MM.1S (cell line): ENCODE measurements at regions not wholly inside any gene's neighbourhood (a gene's known extent, or its start where the extent isn't known, plus 50 kb on each side); places are given as distances from the start of the nearest gene placed in this dataset.

ENCODE experiments used
- DNase-seq: peaks from one replicate; pipeline ENCODE4 v3.0.0-alpha.2; 2015
- H2AFZ ChIP-seq: fragments of 300-600 bp; sonication (generic); 2 replicates; pipeline ENCODE4 v1.6.0; 2016; ENCODE audit warnings: antibody characterized with exemption, low read length
- H3F3A ChIP-seq: fragments of 300-600 bp; sonication (generic); 2 replicates; pipeline ENCODE4 v1.6.1; 2016; ENCODE audit warnings: mild to moderate bottlenecking, antibody characterized with exemption, low read length, moderate library complexity, mixed read lengths; ENCODE audit not compliant: insufficient read depth
- H3K27ac ChIP-seq: fragments of 300-600 bp; sonication (generic); 2 replicates; pipeline ENCODE4 v1.5.1; 2016; ENCODE audit warnings: mild to moderate bottlenecking, low read length
- H3K27me3 ChIP-seq: fragments of 300-600 bp; sonication (generic); replicated peaks from 2 replicates; pipeline ENCODE4 v1.6.0; 2016; ENCODE audit warnings: low read length; ENCODE audit not compliant: insufficient read depth
- H3K36me3 ChIP-seq: fragments of 300-600 bp; sonication (generic); replicated peaks from 2 replicates; pipeline ENCODE4 v1.6.1; 2016; ENCODE audit warnings: mild to moderate bottlenecking, low read length, mixed read lengths; ENCODE audit not compliant: insufficient read depth
- H3K4me1 ChIP-seq: fragments of 300-600 bp; sonication (generic); 2 replicates; pipeline ENCODE4 v1.6.1; 2016; ENCODE audit warnings: low read length, mixed read lengths
- H3K4me2 ChIP-seq: fragments of 300-600 bp; sonication (generic); 2 replicates; pipeline ENCODE4 v1.6.0; 2016; ENCODE audit warnings: low read depth, low read length
- H3K4me3 ChIP-seq: fragments of 300-600 bp; sonication (generic); 2 replicates; pipeline ENCODE4 v1.5.1; 2016; ENCODE audit warnings: low read length, mixed read lengths
- H3K79me2 ChIP-seq: fragments of 300-600 bp; sonication (generic); 2 replicates; pipeline ENCODE4 v1.6.1; 2016; ENCODE audit warnings: mixed run types, low read length, mixed read lengths
- H3K9ac ChIP-seq: fragments of 300-600 bp; sonication (generic); 2 replicates; pipeline ENCODE4 v1.6.1; 2016; ENCODE audit warnings: low read length, mixed read lengths
- H3K9me2 ChIP-seq: fragments of 300-600 bp; sonication (generic); replicated peaks from 2 replicates; pipeline ENCODE4 v1.6.1; 2016; ENCODE audit warnings: mild to moderate bottlenecking, low read length, mixed read lengths; ENCODE audit not compliant: insufficient read depth
- H3K9me3 ChIP-seq: fragments of 300-600 bp; sonication (generic); replicated peaks from 2 replicates; pipeline ENCODE4 v1.6.1; 2016; ENCODE audit warnings: mild to moderate bottlenecking, low read length, mixed read lengths; ENCODE audit not compliant: insufficient read depth
- H4K20me1 ChIP-seq: fragments of 300-600 bp; sonication (generic); 2 replicates; pipeline ENCODE4 v1.6.1; 2016; ENCODE audit warnings: mild to moderate bottlenecking, low read length, moderate library complexity, mixed read lengths; ENCODE audit not compliant: insufficient read depth
- EZH2 ChIP-seq: fragments of 300-600 bp; sonication (generic); optimal IDR thresholded peaks from 2 replicates; pipeline ENCODE3; 2017; ENCODE audit warnings: low read depth, mild to moderate bottlenecking, antibody characterized with exemption, low read length, mixed read lengths
- EZH2phosphoT487 ChIP-seq: fragments of 300-600 bp; sonication (generic); IDR thresholded peaks from 2 replicates; pipeline ENCODE4 v1.6.1; 2018; ENCODE audit warnings: antibody characterized with exemption, low read length
- TF ChIP-seq, protein P1 (sequence below): fragments of 300-600 bp; sonication (generic); IDR thresholded peaks from 2 replicates; pipeline ENCODE4 v1.5.1; 2016; ENCODE audit warnings: antibody characterized with exemption, low read length, mixed read lengths

DNA sequence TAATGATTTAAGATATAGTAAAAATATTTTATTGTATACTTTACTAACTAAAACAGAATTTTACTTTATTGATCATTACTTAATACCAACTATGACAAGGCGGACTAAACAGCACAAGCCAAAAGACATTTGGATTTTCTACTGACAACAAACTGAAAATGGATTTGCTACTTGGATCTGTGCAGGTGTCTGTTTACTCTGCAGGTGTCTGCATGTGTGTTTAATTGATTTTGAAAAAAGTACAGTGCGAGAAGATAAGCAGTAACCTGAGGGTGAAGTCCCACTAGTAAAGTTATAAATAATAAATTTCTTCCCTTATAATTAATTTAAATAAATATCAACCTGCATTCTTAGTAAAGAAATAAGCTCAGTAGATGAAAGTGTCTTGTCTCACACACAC is 696.8 kb upstream of the MBL2 start:
- Histone ChIP-seq H3K4me2 (no peak overlapping the region), H3K4me3 (no peak overlapping the region), H4K20me1 (no peaks in the 10 kb centered on the region), H3F3A (no peaks in the 10 kb centered on the region), H3K27ac (no peak overlapping the region), H3K4me1 (no peaks in the 10 kb centered on the region), H3K79me2 (no peaks in the 10 kb centered on the region), H3K9me3 (no peaks in the 10 kb centered on the region), H3K9ac (no peak overlapping the region), H2AFZ (no peak overlapping the region), H3K9me2 (no peaks in the 10 kb centered on the region), H3K27me3 (no peaks in the 10 kb centered on the region), H3K36me3 (no peaks in the 10 kb centered on the region)
- DNase-seq, result no peak
- TF ChIP-seq EZH2phosphoT487 (no peak), EZH2 (no peak)
- TF ChIP-seq, protein P1, sequence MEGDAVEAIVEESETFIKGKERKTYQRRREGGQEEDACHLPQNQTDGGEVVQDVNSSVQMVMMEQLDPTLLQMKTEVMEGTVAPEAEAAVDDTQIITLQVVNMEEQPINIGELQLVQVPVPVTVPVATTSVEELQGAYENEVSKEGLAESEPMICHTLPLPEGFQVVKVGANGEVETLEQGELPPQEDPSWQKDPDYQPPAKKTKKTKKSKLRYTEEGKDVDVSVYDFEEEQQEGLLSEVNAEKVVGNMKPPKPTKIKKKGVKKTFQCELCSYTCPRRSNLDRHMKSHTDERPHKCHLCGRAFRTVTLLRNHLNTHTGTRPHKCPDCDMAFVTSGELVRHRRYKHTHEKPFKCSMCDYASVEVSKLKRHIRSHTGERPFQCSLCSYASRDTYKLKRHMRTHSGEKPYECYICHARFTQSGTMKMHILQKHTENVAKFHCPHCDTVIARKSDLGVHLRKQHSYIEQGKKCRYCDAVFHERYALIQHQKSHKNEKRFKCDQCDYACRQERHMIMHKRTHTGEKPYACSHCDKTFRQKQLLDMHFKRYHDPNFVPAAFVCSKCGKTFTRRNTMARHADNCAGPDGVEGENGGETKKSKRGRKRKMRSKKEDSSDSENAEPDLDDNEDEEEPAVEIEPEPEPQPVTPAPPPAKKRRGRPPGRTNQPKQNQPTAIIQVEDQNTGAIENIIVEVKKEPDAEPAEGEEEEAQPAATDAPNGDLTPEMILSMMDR, result no peak

GRCh38 chr10:53463539-53463938 is 691.0 kb upstream of the MBL2 start:
- Histone ChIP-seq H3K9me2 (no peaks in the 10 kb centered on the region), H3F3A (no peaks in the 10 kb centered on the region), H2AFZ (no peak overlapping the region), H3K36me3 (no peaks in the 10 kb centered on the region), H4K20me1 (no peaks in the 10 kb centered on the region), H3K4me3 (no peak overlapping the region), H3K79me2 (no peaks in the 10 kb centered on the region), H3K27ac (no peak overlapping the region), H3K27me3 (no peaks in the 10 kb centered on the region), H3K4me1 (no peaks in the 10 kb centered on the region), H3K9me3 (no peaks in the 10 kb centered on the region), H3K4me2 (no peak overlapping the region), H3K9ac (no peak overlapping the region)
- no peak for DNase-seq
- TF ChIP-seq, protein P1, result no peak
- no peak for TF ChIP-seq EZH2
- TF ChIP-seq EZH2phosphoT487, result no peak

- H3K79me2 ChIP-seq, result no peaks in the 10 kb centered on the region
- no peak overlapping the region for H3K27ac ChIP-seq
- TF ChIP-seq, protein P1, result no peak
- TF ChIP-seq EZH2phosphoT487, result no peak
- TF ChIP-seq EZH2, result no peak
- no peaks in the 10 kb centered on the region for H3K9me2 ChIP-seq
- H4K20me1 ChIP-seq, result no peaks in the 10 kb centered on the region
- H3K9ac ChIP-seq, result no peak overlapping the region
- DNase-seq, result no peak
- H3K27me3 ChIP-seq, result no peaks in the 10 kb centered on the region
- no peaks in the 10 kb centered on the region for H3F3A ChIP-seq
- no peaks in the 10 kb centered on the region for H3K4me1 ChIP-seq
- H3K4me2 ChIP-seq, result no peak overlapping the region
- H3K4me3 ChIP-seq, result no peak overlapping the region
- H3K9me3 ChIP-seq, result no peaks in the 10 kb centered on the region
- no peak overlapping the region for H2AFZ ChIP-seq
- no peaks in the 10 kb centered on the region for H3K36me3 ChIP-seq
Observed at GRCh38 chr10:53458007-53458406, 685.4 kb upstream of the MBL2 start.
